ENCODE measurements at regions not wholly inside any gene's neighbourhood (a gene's known extent, or its start where the extent isn't known, plus 50 kb on each side); places are given as distances from the start of the nearest gene placed in this dataset.

DNA sequence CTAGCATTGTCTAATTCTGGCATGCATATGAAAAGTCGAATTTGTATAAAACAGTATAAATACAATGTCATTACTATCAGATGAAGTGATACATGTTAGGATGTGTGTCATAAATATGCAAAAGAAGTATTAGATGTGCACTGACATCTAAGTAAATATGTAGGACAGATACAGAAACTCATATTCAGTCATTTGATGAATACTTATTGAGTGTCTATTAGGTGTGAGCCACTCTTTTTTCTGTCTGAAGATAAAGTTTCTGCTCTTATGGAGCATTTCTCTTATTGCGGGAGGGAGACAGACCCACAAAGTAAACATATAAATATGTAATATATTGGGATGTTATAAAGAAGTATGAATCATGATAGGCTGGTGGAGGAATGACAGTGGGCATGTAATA lies 426.6 kb upstream of the B3GALT2 start:
- no peak for DNase-seq

DNA sequence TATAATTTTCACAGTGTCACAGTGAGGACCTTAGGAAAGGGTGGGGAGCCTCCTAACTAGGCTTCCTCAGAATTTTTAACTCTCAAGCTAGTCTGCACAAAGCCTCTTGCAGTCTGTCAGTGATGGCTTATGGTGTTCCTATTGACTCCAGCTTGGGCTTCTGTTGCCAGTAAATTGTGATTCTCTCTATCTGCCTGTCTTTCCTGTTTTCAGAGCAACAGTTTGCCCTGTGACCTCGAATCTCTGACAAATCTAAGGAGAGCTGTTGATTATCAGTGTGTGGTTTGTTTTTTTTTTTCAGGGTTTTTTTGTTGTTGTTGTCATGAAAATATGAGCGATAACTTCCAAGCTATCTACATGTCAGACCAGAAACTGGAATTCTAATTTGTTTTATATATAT lies 423.2 kb upstream of the B3GALT2 start:
- DNase-seq, result no peak

DNA sequence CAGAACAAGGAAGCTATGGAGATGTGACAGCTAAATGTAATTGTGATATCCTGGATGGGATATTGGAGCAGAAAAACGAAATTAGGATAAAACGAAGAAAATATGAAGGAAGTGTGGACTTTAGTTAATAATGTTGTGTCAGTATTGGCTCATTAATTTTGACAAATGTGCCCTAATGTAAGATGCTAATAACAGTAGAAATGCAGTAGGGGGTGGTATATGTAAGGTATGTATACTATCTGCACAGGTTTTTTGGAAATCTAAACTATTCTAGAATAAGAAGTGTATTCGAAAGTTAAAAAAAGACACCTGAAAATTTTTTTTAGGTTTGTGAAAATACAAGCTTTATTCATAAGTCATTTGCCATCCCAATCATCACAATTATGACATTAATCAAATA lies 421.4 kb upstream of the B3GALT2 start:
- DNase-seq, result no peak

DNA sequence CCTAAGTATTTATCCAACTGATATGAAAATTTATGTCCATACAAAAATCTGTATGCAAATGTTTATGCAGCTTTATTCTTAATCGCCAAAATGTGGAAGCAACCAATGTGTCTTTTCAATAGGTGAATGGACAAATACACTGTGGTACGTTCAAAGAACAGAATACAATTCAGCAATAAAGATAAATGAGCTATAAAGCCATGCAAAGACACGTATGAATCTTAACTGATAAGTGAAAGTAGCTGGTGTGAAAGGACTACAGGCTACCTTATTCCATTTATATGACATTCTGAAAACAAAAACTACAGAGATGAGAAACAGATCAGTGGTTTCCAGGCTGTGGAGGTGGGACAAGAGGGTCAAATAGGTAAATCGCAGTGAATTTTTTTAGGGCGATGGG lies 419.6 kb upstream of the B3GALT2 start:
- no peak for DNase-seq

DNA sequence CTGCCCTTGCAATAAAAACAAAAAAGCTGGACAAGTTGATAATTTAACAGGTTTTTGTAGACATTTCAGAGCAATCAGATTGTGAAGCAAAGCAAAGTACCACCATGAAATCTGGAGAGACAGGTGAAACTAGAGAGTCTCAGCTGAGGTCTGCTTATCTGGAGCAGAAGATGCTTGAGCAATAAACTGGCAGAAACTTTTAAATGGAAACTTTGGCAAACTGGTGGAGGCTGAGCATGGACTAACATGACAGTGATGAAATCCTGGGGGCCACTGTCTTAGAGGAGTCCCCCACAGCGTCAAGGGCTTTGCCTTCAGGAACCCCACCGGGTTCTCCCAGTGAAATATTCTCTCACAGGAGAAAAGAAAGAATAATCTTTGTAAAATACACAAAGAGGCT lies 416.3 kb upstream of the B3GALT2 start:
- no peak for DNase-seq

DNA sequence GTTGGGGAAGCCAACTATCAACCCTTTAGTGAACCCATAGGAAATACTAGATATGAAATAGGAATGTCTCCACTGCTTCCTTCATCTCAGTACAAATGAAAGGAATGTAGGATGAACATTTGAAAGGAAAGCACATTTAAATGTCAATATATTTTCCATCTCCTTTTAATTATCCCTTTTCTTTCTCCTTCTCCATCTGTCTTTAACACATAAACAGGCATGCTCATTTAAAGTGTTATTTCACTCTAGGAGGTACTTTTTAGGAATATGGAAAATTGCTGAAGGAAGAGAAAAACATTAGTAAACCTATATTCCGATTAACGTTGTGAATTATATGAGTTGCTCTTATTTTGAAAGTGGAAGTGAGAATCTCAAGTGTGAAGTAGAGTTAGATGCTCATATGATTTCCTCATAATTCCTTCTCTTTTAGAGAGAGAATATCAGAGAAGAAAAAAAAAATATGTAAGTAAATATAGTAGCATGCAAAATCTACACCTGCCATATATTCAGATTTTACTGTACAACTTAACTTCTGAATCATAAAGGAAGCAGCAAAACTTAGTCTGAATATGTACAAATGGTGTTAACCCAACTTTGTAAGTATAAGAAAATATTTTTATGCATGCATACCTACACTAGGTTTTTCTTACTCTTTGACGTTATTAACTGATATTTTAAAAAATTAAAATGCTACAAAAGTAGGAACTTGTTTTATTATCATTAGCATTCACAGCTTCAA lies 406.9 kb upstream of the B3GALT2 start:
- no peak for DNase-seq

DNA sequence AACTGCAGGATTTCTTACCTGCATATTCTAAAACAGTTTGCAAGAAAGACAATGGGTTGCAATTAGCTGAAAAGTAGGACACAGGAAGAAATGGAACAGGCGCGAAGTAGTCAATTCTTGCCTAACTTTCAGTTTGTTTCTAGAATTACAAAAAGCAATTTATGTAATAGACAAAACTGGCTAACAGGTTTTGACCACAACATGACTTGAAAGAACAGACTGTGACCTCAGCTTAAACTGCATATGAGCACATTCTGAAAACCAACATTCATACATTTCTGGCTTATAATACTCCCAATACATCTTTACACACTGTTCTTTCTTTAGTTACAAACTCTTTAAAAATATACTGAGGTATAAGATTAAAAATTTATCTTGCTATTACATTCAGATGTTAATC lies 405.9 kb upstream of the B3GALT2 start:
- peak; percentile 43 for DNase-seq

DNA sequence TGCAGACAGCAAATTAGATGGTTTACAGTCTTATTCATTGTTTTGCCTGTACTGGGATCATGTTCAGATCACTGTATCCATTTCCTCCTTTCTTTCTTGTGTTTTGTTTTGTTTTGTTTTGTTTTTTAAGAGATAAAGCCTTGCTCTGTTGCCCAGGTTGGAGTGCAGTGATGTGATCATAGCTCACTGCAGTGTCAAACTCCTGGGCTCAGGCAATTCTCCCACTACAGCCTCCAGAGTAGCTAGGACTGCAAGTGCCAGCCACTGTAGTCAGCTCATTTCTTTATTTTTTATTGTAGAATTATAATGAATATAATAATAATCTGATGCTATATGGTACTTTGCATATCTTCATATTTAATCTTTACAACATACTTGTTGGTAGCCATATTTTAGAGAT lies 403.7 kb upstream of the B3GALT2 start:
- DNase-seq, result no peak

DNA sequence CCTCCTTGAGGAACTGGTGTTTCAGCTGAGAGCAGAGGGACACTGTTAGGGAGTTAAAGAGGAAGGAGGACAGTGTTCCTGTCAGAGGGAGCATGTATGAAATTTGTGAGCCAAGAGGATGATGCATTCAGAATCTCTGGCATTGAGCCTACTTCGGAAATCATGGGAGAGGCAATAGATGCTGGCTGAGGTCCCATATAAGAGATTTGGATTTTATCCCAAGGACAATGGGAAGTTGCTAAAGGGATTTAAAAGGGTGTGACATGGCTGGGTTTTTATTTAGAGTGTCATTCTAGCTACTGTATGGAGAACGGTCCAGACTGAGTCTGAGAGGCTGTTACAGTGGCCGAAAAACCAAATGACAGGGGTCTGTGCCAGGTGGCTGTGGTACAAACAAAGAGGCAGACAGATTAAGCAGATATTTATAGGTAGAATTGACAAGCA lies 403.2 kb upstream of the B3GALT2 start:
- no peak for DNase-seq

DNA sequence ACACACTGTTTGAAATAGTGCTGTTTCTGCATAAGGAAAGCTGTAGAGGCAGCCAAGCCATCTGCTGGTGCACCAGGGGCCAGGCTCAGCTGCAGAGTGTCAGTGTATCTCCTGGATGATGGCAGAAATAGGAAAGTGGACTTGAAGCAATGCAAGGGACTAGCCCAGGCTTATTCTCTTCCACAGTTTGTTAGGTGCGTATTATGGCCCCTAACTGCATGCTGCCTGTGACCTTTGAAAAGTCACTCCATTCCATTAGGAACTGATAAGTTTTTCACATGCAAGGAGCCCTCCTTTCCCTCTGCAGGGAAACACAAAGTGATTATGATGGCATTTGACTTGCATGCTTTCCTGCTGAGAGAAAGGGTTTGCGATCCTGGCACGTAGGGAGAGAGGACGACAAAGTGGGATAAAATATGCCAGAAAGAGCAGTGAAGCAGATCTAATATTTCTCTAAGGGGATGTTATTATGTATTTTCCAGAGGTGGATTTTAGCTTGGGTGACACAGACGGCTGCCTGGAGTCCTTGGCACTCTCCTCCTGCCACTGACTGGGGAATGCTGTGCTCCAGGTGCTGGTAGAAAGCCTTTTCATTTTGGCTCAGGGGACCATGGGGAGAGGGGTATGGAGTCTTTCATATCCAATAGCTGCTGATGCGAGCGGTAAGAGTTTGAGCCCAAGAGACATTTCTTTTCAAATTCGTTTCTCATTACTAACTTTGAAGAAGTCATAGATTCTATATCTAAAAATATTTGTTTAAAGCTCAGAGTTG lies 402.1 kb upstream of the B3GALT2 start:
- no peak for DNase-seq

DNA sequence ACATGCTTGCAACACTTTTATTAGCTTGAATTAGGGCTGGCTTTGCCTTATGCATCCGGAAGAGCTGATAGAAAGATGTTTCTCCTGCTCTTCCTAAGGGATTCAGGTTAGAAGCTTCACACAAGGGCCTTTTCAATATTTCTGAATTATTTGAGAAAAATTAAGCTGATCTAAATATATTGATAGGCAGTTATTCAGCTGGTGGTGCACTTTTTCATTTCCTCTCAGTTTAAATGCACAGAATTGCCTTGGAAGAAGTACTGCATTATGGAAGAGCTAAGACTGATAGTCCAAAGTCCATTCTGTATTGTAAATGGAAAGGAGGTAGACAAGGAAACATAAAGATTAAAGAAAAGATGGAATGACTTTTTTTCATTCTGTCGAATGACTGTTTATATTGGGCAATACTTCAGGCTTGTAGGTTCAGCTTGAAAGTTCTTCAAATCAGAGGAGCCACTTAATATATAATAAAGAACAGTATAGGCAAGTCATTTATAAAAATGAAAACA lies 398.4 kb upstream of the B3GALT2 start:
- DNase-seq, result no peak

DNA sequence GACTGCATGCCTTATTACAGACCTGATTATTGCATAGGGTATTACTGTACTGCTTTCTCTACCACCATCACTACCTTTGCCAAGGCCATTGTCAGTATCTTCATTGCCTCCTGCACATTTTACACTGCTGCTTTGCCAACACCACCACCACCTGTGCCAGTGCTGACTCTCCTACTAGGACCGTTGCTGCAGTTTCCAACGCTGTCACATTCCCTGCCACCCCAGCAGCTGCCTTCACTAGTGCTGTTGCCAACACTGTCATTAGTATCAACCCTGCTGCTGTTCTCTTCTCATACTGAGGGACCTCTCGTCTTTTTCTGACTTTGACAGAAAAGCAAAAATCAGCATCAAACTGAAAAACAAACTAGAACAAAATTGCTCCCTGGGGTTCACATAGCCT lies 394.9 kb upstream of the B3GALT2 start:
- DNase-seq, result no peak

DNA sequence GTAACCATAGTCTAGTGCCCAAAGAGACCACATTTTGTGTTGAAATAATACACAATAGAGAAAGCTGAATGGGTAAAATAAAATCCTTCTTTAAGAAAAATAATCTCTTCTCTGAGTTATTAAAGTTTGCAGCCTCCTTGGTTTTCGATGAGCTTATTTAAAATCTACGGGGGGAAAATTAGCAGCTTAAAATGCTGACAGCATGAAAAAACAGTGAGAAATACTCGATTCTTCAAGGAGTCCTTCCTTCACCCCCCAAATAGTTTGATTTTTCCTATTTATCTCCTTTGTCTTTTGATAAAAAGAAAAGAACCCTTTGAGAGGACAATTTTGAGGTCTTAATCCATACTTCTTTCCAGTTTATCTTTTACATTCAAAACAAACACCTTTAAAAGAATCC lies 394.0 kb upstream of the B3GALT2 start:
- DNase-seq, result no peak

DNA sequence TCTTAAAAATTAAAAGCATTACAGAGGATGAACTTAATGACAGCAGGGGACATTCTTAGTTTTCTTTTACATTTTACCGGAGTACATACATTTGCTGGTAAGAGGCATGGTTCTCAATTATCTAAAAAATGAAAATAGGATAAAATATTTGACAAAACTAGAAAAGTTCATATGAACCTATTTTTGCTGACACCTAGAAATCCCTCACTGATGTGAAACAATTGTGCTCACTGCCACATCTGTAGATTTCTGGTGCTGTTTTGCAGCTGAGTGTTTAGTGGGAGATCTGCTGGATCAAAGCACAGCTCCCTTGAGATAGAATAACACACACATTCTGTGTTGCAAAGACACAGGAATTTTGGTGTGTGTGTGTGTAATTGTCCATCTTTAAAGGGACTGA lies 392.9 kb upstream of the B3GALT2 start:
- no peak for DNase-seq

DNA sequence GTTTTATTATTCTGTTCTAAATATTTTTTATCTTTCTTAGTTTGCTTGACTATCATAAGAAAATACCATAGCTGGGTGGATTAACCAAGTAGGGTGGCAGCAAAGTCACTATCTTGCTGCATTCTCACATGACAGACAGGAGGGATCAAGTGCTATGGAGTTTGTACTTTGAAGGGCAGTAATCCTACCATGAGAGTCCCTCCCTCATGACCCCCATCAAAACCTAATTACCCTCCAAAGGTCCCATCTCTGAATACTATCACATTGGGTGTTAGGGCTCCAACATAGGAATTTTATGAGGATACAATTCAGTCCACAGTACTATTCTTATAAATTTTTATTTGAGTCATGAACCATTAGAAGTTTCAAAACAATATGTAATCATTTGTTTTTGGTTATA lies 388.5 kb upstream of the B3GALT2 start:
- no peak for DNase-seq

DNA sequence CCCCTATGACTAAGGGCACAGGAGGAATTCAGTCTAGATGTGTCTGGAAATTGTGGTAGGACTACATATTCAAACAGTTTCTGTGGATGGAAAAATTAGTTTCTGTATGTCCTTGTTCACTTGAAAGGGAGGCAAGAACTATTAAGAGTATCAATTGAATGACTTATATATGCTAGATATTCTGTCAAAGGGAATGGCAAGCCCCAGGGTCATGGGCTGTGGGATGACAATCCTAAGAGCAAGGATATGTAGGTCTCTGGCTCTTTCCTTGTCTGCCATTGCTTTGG lies 383.5 kb upstream of the B3GALT2 start:
- DNase-seq, result no peak

DNA sequence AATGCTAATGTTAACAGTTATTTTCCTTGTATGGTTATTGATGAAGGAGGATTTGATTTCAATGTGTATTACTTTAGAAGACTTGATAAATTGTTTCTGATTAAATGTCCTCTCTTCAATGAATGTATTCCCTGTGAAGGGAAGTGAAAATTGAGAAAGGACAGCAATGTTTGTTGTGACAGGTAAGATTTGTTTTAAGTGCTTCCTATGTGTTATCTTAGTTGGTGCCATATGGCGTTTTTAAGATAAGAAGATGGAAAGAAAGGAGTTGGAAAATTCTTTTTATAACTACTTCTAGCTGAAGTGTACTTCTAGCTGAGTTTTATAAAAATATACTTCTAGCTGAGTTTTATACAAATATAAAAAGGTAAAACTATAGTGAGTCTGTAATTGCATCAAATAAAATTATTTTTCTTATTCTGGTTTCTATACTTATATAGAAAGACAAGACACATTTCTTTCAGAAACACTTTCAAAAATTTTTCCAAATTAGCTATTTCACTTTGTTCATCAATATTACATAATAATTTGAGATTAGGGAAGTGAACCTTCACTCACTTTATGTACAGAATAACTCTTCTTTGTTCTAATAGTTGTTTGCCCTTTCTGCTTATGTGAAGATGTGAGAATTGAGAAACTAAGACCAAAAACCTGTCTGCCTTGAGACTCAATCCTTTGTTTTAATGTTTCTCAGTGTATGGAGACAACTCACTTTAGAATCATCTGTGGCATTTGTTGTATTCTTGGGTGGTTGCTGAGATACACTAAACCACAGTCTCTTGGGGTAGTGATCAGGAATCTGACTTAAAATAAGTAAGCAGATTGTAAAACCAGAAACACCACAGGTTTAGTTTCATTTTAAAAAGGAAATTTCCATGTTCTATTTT lies 382.9 kb upstream of the B3GALT2 start:
- DNase-seq, result peak; percentile 50

DNA sequence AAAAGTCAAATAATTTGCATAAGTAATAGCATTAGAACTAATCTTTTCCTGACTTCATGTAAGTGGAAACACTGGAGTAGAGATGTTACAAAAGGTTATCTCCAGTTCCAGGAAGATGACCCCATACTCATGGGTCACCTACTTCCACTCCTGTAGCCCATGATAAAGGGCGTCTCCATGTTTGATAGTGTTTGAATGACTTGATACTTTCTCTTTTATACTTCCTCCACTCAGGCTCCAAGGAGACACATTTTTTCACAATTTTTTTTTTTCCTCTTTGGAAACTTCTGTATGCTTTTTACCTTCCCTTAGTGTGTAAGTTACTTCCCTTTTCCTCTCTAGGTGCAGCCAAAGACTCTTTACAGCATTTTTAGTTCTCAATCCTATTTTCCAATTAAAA lies 382.1 kb upstream of the B3GALT2 start:
- DNase-seq, result no peak

DNA sequence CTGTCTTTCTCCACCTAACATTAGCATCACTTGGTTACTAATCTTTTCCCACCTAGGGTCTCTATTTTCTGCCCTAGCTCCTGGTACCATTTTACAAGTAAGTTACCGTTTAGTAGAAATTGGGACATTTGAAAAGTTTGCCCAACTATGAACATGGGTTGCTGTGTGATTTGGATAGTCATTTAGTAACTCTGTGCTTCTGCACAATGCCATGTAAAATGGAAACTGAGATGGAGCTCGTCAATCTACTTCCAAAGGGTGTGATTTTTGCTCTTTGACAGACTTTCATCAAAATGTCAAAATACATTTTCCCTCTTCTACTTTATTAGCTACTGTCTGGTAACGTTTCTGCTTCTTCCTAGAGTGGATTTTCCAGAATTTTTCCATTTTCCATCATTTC lies 381.5 kb upstream of the B3GALT2 start:
- peak; percentile 49 for DNase-seq

DNA sequence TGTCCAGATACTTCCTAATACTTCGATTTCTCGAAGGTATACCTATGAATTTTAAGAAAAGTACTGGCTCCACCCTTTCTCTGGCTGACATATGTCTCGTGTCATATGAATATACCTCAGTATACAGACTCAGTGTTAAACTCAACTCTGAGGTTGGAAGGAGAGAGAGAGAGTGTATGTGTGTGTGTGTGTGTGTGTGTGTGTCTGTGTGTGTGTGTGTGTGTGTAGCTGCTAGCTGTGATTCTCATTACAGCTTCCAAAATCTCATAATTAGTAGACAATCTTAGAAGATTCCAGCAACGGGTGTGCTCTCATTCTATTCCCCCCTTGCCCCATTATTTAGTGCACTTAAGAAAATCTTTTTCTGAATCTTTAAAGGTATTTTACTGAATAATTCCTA lies 380.3 kb upstream of the B3GALT2 start:
- no peak for DNase-seq

DNA sequence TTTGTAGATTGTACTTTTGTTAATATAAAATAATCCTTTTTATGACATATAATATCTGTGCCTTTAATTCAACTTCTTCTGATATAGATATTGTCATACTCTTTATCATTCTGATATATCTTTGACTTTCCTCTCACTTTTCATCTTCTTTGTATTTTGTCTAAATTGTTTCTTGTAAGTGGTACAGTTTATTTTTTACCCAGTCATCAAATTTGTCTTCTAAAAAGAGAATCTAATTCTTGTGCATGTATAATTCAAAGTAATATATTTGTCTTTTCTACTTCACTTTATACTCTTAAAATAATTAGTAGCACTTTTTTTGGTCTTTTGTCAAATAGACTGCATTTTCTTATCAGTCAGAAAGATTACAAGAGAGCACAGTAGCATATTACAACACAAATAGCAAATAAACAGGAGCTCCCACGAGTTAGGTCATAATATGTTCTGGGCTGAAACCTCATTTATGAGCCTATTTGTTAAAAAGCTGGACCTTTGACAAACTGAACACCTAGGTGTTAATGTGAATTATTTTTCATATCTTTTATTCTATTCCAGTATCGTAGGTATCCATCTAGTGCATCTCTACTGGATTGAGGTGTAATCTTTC lies 379.7 kb upstream of the B3GALT2 start:
- no peak for DNase-seq

DNA sequence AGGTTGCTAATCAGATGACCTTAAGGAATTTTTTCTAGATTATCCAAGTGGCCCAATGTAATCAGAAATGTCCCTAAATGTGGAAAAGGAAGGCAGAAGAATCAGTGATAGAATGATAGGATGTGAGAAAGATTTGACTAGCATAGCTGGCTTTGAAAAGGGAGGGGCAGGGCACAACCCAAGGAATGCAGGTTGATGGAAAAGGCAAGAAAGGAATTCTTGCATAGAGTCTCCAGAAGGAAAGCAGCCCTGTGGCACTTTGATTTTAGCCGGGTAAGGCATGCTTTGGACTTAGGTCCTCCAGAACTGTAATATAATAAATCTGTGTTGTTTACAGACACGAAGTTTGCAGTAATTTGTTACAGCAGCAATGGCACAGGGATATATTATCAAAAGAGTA lies 375.7 kb upstream of the B3GALT2 start:
- no peak for DNase-seq

DNA sequence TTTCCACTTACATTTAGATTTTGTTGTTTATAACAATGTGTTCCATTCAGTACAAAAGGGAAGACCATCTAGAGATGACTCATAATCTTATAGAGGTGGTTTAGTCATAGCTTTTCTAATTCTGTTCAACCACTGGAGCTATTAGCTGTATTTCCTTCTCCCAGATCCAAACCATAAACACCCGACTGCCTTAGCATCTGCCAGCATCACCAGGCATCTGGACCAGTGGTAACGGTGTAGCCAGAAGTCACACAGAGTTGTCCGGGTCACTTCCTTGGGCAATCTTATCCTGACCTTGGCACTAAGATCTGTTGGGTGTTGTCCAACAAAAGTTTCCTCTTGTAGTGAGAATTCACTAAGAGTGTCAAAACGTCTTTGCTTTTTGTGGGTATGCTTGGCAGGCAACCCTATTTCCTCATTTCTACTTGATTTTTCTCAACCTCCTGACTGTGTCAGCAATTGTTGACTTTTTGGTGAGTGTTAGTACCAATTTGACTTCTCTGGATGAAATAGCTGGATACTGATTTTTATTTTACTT lies 372.1 kb upstream of the B3GALT2 start:
- peak; percentile 28 for DNase-seq
